HL-60 (cell line): ENCODE measurements at regions not wholly inside any gene's neighbourhood (a gene's known extent, or its start where the extent isn't known, plus 50 kb on each side); places are given as distances from the start of the nearest gene placed in this dataset.

Experiments
- DNase-seq, 2 experiments: peaks; one replicate each; pipeline ENCODE4 v3.0.0-alpha.2; 2010 to 2020; ENCODE audit warnings: low read depth in 1 of 2, low spot score in 1 of 2
- H3K27ac ChIP-seq: fragments of 250-450 bp; sonication (Bioruptor Pico); replicated peaks from 2 replicates; pipeline ENCODE4 v1.5.1; 2020; ENCODE audit warnings: mild to moderate bottlenecking, moderate library complexity
- H3K27me3 ChIP-seq: fragments of 250-450 bp; sonication (Bioruptor Pico); 2 replicates; pipeline ENCODE4 v1.5.1; 2021; ENCODE audit warnings: mild to moderate bottlenecking, moderate library complexity; ENCODE audit not compliant: insufficient read depth, poor library complexity, severe bottlenecking
- H3K4me3 ChIP-seq: replicated peaks from 2 replicates; pipeline ENCODE4 v1.5.1; 2011; ENCODE audit warnings: mild to moderate bottlenecking, control low read depth, low read length; ENCODE audit not compliant: insufficient read depth
- GABPA ChIP-seq: IDR thresholded peaks from 2 replicates; pipeline ENCODE4 v1.6.1; 2012; ENCODE audit warnings: low read depth
- POLR2AphosphoS5 ChIP-seq: IDR thresholded peaks from 2 replicates; pipeline ENCODE4 v1.6.1; 2012; ENCODE audit warnings: low read depth
- SPI1 ChIP-seq: IDR thresholded peaks from 2 replicates; pipeline ENCODE4 v1.6.1; 2012; ENCODE audit warnings: low read depth, mild to moderate bottlenecking, borderline replicate concordance
- TF ChIP-seq, protein P1 (sequence below): IDR thresholded peaks from one replicate; pipeline ENCODE4 v1.5.1; 2011; ENCODE audit warnings: low read length, control low read depth, inconsistent platforms; ENCODE audit not compliant: insufficient read depth
- TF ChIP-seq, protein P2 (sequence below): IDR thresholded peaks from 2 replicates; pipeline ENCODE4 v1.6.1; 2012; ENCODE audit warnings: low read depth; ENCODE audit not compliant: insufficient replicate concordance

DNA sequence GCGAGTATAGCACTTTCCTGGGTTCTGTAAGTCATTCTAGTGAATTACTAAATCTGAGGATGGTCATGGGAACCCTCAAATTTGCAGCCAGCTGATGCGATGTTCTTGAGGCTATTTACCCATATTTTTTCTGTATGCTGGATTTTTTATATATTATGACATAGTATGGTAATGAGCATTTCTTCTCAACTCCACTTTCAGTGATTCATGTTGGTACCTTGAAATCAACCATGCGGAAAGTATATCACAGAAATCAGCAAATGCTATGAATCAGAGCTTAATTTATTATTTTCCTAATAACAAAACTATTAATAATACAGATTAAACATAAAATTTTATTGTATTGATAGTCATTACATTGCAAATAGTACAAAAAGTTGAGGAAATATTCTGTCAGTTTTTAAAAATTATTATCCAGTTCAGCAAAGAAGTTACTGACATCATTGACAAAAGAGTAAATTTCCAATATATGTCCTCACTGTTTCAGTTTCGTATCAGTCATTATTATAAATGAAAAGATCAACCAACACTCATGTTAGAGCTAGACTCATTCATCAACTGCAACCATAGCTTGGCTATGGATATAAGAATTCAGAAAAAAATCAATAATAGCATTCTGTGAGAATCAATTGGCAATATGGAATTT lies 164.3 kb upstream of the SETMAR start:
- TF ChIP-seq POLR2AphosphoS5 (no peak), GABPA (no peak), SPI1 (no peak)
- TF ChIP-seq, protein P1, sequence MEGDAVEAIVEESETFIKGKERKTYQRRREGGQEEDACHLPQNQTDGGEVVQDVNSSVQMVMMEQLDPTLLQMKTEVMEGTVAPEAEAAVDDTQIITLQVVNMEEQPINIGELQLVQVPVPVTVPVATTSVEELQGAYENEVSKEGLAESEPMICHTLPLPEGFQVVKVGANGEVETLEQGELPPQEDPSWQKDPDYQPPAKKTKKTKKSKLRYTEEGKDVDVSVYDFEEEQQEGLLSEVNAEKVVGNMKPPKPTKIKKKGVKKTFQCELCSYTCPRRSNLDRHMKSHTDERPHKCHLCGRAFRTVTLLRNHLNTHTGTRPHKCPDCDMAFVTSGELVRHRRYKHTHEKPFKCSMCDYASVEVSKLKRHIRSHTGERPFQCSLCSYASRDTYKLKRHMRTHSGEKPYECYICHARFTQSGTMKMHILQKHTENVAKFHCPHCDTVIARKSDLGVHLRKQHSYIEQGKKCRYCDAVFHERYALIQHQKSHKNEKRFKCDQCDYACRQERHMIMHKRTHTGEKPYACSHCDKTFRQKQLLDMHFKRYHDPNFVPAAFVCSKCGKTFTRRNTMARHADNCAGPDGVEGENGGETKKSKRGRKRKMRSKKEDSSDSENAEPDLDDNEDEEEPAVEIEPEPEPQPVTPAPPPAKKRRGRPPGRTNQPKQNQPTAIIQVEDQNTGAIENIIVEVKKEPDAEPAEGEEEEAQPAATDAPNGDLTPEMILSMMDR, result no peak
- TF ChIP-seq, protein P2, sequence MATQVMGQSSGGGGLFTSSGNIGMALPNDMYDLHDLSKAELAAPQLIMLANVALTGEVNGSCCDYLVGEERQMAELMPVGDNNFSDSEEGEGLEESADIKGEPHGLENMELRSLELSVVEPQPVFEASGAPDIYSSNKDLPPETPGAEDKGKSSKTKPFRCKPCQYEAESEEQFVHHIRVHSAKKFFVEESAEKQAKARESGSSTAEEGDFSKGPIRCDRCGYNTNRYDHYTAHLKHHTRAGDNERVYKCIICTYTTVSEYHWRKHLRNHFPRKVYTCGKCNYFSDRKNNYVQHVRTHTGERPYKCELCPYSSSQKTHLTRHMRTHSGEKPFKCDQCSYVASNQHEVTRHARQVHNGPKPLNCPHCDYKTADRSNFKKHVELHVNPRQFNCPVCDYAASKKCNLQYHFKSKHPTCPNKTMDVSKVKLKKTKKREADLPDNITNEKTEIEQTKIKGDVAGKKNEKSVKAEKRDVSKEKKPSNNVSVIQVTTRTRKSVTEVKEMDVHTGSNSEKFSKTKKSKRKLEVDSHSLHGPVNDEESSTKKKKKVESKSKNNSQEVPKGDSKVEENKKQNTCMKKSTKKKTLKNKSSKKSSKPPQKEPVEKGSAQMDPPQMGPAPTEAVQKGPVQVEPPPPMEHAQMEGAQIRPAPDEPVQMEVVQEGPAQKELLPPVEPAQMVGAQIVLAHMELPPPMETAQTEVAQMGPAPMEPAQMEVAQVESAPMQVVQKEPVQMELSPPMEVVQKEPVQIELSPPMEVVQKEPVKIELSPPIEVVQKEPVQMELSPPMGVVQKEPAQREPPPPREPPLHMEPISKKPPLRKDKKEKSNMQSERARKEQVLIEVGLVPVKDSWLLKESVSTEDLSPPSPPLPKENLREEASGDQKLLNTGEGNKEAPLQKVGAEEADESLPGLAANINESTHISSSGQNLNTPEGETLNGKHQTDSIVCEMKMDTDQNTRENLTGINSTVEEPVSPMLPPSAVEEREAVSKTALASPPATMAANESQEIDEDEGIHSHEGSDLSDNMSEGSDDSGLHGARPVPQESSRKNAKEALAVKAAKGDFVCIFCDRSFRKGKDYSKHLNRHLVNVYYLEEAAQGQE, result no peak
- DNase-seq, result no peak

DNA sequence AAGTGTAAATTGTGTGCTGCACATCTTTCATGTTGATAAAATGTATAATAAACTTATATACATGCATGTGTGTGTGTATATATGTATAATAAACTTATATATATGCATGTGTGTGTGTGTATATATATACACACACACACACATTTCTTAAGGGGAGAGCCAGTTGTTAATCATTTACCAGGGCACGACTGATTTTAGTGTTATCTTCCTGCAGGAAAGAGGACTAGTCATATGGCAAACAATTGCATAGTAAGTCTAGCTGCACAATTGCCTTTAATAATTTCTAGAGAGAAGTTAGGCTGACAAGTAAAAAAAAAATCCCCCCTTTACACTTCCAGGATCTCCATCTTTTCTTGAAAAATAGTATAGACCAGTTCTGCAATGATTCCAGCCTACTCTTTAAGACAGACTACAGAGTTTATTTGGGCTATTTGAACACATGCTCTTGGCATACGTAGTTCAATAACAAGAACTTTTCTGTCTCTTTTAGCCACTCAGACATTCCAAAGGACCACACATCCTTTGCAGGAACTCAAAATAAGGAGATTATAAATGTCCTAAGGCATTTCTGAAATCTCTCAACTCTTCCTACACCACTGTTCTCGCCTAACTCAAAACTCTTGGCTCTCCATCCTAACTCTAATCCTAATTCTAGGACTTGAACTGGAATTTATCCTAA lies 163.6 kb upstream of the SETMAR start:
- no peak for DNase-seq
- TF ChIP-seq SPI1, result no peak
- no peak for TF ChIP-seq GABPA
- TF ChIP-seq, protein P1, result no peak
- TF ChIP-seq, protein P2, result no peak
- no peak for TF ChIP-seq POLR2AphosphoS5
- Histone ChIP-seq H3K27me3 (no peaks in the 10 kb centered on the region), H3K4me3 (no peak overlapping the region), H3K27ac (no peak overlapping the region)

More for the DNA sequence above, 164.3 kb upstream of the SETMAR start:
- H3K27ac ChIP-seq, result no peak overlapping the region
- no peaks in the 10 kb centered on the region for H3K27me3 ChIP-seq
- H3K4me3 ChIP-seq, result no peak overlapping the region

DNA sequence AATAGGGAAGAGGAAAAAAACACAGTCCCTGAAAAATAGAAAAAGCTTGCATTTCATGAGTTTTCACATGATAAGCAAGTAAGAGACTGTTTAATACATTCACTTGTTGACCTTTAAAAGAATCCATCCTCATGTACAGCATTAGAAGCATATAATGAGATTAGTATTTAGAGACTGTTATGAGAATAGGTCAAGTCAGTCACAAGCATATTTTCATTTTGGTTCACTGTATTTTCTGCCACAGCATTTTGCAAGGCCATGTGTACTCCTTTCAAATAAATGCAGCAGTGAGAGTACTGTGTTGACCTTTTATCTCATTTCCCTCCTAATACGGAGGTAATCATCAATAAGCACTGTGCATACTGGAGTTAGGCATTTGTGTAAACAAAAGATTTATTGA lies 162.2 kb upstream of the SETMAR start:
- no peak for DNase-seq
- H3K27ac ChIP-seq, result no peak overlapping the region
- no peaks in the 10 kb centered on the region for H3K27me3 ChIP-seq
- TF ChIP-seq, protein P1, result no peak
- TF ChIP-seq SPI1 (no peak), POLR2AphosphoS5 (no peak), GABPA (no peak)
- TF ChIP-seq, protein P2, result no peak
- H3K4me3 ChIP-seq, result no peak overlapping the region
